HG03045 (cell line): ENCODE measurements at regions not wholly inside any gene's neighbourhood (a gene's known extent, or its start where the extent isn't known, plus 50 kb on each side); places are given as distances from the start of the nearest gene placed in this dataset.

Source experiments
- ATAC-seq: cut with Tn5 transposase; IDR thresholded peaks from one replicate; pipeline ENCODE4 v1.9.1; 2021; ENCODE audit warnings: mild to moderate bottlenecking, moderate library complexity; ENCODE audit not compliant: unreplicated experiment

DNA sequence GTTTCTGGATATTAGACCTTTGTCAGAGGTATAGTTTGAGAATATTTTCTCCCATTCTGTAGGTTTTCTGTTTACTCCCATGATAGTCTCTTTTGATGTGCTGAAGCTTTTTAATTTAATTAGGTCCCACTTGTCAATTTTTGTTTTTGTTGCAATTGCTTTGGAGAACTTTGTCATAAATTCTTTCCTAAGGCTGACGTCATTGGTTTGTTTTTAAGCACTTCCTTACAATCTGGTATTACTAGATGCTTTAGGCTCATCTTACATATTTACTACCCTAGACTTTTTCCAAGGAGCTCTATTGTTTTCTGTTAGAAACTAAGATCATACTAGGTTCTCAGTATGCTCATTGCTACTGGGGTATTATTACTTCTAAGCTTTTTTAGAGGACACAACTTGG is 806.3 kb downstream of the PDHA2 start:
- ATAC-seq = no peak

DNA sequence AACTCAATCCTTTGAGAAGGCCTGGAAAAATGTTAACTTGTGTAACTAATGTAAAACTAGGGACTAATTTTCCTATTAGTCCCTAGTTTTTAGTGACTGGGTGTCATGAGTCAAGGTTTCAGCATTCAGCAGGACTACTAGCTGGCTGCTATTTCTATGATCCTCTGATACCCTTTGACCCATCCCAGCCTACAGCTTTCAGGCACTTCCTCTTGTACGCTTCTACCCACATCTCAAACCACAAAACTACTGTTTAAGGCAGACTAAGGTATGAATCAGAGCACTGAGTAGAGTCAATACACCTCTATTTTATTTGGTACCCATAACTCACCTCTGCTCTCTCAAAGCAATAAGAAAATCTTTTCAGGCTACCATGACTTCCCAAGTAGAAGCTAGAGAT is 809.6 kb downstream of the PDHA2 start:
- no peak for ATAC-seq

DNA sequence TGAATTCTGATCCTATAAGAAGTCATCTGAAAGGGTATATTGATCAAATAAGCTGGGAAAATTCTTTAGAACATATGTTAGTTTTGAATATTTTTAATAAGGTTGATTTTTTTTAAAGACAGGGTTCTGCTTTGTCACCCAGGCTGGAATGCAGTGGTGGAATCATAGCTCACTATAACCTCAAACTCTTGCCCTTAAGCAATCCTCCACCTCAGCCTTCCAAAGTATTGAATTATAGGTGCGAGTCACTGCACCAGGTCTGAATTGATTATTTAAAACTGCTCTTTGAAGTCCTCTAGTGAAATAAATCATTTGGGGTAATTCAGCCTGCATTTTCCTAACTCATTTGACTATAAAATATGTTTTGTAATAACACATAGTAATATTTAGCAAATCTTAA is 812.3 kb downstream of the PDHA2 start:
- ATAC-seq = no peak

DNA sequence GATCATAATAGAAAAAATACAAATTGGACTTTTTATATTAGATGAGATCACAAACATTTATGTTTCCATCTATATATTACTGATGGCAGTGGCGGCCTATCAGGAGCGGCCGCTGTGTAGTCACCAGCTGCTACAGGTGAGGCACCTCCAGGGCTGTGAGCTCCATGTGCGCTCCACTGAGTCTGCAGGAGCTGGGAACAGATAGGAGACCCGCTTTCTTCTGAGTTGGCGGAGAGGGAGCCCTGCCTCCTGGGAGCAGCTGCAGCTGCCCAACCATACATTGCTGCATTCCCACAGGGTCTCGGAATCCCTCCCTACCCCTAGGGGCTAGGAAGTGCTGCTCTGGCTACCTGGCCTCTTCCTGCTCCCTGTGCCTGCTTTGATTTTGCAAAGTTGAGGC is 812.9 kb downstream of the PDHA2 start:
- no peak for ATAC-seq

DNA sequence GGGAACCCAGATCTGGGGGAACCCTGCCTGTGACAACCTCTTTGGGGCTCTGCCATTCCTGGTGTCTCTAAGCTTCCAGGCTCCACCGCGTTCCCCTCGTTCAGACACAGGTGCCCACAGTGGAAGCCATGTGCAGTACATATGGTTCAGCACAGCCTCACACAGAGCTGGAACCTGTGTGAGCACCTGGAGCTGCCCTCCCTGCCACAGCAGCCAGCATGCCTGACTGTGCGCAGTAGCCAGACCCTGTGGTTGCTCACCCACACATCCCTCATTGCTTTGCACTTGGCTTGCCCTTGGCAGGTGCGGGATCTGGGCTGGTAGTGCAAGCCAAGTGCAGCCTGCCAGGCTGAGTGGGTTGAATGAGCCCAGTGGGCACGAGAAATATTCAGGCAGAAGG is 814.2 kb downstream of the PDHA2 start:
- no peak for ATAC-seq

DNA sequence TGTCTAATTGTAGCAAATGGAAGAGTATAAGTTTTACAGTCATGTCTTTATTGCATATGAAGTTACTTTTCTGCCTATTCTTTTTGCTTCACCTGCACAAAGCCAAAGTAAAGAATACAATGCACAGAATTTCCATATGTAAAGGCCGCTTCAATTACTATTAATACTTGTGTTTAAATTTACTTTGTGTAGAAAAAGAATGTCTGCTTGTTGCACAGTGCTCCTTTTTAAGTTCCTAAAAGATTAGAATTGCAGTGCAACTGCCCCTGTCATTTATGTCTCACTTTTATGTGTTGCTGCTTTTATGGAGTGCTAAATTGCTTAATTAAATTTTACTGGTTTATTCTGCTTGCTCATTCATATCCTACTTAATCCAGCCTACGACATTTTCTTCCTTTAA is 830.5 kb downstream of the PDHA2 start:
- no peak for ATAC-seq

DNA sequence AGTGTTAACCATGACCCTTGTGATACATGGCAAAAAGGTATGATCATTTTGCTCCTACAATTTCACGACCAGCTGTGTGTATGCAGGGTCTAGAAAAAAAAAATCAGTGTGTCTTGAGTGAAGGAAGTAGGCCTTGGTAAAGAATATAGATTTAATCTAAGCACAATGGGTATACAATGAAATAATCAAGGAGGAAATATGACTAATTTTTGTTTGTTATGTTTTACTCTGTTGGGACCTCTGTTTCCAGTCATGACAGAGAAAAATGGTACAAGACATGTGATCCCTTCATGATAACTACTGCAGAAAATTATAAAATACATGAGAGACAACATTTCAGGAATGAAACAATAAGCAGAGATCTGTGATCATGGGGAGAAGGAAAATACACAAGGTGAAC is 835.5 kb downstream of the PDHA2 start:
- no peak for ATAC-seq

DNA sequence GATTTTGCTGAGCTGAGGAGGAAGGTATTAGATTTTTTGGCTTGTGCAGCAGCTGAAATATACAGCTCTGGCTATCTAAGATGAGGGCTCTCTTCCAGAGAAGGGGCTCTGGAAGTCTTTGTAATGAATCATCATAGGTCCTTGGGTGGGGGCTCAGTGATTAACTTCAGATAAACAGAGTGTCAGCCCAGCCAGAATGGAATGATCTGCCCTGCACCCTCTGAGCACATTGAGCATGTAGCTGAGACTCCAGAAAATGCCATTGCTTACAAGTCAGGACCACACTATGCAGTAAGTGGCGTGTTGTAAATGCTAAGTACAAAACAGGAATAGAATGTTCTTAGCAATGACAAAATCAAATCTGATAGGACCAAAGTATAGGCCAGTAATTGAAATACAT is 836.0 kb downstream of the PDHA2 start:
- ATAC-seq = no peak

DNA sequence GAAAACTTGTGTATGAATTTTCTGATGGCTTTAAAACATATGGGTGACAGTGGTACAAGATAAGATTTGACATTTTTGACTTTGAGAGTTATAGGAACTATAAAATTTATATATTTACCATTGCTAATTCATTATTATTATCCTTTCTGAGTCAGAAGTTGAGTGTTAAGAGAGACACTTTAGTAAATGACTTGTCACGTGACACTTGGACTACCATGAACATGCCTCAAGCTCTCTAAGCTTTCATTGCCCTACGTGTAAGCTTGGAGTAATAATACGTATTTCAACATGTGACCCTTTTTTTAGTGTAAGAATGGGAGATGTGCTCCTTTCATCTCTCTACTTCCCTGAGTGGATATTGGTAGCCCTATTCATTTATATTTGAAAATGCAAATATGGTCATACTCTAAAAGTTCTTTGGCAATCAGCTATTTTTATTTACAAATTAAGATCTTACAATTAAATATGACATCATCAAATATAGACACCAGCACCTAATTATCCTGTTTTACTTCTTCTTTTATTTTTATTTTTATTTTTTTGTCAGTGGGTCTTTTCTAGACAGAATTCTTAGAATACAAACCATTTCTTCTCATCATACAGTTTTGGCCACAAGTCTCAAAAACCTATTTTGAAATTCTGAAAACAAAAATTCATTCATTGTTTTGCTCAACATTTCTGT is 837.0 kb downstream of the PDHA2 start:
- no peak for ATAC-seq

DNA sequence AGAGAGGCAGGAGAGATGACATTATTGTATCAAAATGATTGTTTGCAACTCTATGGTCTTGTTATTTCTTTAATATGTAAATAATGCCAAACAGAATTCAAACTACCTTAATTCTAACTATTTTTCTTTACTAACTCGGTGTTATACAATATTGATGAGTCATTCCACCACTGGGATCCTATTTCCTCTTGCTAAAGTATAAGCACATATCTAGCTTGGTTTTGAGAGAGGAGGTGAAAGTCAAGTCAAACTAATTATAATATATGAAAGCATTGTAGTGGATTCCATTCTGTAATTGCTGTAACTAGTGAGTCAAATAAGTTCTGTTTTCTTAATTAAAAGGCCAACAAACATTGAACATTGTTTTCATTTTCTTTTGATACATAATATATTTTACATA is 837.6 kb downstream of the PDHA2 start:
- no peak for ATAC-seq

DNA sequence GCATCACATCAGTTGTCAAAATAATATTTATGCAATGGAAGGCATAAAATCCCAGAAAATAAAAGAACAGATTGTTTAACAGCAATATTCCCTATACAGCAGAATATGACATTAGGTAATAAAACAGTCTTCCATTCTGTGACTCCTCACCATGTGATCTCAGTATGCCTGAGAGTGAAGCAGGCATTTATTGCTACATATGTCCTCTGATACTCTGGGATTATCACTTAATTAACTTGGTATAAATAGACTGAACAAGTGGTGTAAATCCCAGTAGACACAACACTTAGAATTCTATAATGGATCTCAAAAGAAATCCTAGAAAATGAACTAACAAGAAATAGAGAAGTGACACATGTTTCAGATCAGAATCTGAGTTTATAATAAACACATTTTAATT is 841.3 kb downstream of the PDHA2 start:
- no peak for ATAC-seq

DNA sequence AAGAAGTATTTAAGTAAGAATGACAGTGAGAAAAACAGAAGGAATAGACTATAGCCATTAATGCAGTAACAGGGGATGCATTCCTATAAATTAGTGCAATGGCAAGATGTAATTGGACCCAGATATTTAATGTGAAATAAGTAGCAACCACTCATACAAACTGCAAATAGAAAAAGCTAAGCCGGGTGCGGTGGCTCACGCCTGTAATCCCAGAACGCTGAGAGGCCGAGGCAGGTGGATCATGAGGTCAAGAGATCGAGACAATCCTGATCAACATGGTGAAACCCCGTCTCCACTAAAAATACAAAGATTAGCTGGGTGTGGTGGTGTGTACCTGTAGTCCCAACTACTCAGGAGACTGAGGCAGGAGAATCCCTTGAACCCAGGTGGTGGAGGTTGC is 845.8 kb downstream of the PDHA2 start:
- no peak for ATAC-seq

DNA sequence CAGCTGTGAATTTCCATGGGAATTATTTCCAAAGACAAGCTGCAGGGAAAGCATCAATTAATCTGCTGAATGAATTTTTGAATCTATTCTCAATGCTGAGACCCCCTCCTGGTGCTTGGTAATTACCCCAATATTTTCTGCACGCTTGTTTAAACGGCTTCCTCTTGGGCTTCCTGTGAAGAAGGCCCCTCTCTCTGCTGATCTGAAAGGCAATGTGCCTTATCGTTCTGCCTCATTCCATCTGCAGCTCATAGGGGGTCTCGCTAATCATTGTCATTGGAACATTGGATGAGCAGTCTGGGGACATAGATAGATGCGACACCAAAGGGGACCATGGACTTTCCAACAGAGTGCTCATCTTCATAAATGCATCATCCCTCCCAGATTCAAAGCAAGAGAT is 851.6 kb downstream of the PDHA2 start:
- no peak for ATAC-seq

DNA sequence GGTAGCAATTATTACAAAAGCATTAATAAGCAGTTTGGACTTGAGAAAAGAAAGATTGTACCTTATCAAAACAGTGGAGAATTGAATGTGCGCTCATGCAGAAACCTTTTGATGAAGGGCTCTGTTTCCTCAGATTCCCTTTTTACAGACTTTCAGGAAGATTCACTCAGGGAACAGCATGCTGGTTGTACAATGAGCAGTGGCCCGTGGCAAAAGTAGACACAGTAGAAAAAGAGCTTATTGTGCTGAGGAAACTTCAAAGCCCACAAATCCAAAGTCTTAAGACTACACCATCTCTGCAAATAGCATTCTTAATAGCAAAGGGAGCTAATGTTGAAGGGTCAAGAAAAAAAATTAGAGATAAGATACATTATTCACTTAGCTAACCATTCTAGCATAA is 858.9 kb downstream of the PDHA2 start:
- no peak for ATAC-seq

DNA sequence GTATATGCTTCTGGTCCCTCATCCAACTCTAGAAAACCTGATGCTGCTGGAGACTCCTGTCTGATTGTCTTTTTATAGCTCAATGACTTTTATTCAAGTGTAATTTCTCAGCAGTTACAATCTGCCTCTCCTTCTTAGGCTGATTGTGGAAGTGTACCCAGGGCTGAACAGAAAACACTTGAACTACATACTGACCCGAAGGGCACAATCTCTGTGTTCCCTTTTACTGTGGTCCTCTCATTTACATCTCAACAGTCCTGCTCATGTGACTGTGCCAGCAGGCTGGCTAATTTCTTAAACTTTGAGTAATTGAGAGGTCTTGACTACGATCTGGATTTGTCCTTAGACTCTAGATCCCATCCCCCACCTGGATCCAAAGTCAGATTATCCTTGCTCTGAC is 863.4 kb downstream of the PDHA2 start:
- no peak for ATAC-seq

DNA sequence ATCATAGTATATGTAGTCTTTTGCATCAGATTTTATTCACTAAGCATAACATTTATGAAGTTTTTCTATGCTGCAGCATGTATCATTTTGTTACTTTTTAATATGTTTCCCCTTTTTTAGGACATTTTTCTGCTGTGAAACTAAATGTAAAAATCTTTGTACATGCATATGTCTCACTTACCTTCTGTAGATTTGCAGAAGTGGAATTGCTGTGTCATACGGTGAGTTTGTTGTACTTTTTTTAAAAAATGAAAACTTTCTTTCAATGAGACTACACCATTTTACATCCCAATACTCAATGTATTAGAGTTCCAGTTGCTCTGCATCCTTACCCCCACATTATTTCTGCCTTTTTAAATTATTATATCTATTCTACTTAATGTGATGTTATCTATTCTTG is 868.9 kb downstream of the PDHA2 start:
- no peak for ATAC-seq

DNA sequence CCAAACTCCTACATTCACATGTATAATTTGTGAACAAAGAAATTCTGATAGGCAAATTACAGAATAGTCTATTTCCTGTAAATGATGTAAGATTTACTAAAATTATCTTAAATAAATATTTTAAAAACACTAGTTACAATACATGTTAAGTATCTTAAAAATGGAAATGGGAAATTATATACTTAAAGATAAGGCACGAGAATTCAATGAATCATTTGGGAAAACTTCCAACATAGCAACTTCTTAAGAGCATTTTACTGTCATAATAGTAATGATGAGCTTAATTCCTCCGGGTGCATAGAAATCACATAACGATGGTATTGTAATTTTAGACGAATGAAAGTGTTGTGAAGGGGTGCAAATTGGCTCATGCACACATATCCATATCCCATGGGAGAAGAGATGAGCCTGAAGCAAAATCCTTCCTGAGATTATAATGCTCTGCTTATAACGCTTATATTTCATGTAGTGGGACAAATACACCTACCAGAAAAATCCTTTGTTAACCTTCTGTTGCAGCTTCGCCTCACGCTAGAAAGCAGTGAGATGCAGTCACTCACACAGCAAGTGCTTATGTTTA is 873.5 kb downstream of the PDHA2 start:
- ATAC-seq = no peak

DNA sequence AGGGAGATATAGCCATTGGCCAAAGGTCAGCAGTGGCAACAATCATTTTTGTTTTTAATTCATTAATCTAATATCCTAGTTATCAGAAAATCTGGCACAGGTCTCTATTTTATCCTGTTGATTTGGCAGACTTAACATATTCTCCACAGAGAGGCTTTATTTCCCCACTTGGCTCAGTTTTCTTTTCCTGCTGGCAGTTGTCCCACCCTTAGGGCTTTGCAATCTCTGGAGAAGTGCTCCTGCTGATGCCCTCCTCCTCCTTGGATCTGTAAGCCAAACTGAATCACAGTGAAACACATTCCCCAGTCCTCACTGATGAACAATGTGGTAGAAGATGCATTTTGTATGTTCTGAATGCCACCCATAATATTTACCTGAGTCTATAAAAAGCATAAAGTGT is 889.7 kb downstream of the PDHA2 start:
- ATAC-seq = no peak

DNA sequence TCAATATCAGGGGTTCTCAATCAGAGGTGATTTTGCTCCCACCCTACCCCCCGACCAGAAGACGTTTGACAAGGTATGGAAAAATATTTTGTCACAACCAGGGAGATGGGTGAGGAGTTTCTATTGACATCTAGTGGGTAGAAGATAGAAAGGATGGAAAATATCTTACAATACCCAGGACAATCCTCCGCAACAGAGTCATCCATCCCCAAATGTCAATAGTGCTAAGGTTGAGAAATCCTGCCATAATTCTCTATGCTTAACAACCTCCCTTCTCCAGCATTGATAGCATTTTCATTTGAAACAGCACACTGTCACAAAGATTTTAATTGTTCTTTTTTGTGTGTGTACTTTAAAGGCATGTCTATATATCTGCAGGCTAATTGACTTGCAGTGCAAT is 890.5 kb downstream of the PDHA2 start:
- no peak for ATAC-seq

DNA sequence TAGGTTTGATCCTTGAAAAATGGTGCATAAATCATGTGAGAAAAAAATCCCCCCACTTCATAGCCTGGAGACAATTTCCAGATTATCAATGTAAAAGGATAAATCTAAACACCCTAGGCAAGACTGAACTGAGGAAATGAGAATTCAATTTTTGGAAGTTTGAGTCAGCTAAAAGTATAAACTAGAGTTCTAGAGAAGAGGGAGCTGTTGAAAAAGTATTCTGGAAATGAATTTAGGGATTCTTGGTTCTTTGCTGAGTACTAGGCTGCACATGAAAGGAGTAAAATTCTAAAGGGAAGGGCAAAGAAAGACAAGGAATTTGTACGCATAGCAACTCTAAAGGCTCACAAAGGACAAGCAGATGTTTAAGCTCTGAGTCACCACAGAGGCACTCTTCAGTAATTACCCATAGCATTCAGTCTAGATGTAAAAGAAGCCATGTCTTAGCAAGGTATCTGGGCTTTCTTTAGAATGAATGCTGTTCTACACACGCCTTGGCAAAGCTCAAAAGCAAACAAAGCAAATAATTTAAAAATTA is 896.5 kb downstream of the PDHA2 start:
- ATAC-seq = no peak

DNA sequence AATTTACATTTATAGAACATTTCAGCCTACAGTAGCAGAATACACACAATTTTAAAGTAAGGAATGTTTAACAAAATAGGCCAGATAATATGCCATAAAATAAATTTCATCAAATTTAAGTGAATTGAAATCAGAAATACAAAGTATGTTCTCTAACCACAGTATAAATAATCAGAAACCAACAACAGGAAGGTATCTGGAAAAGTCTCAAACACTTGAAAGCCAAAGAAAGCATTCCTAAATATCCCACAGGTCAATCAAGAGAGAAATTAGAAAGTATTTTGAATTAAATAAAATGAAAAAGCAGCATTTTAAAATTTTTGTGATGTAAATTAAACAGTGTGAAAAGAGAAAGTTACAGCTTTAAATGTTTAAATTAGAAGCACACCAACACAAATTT is 899.2 kb downstream of the PDHA2 start:
- no peak for ATAC-seq

DNA sequence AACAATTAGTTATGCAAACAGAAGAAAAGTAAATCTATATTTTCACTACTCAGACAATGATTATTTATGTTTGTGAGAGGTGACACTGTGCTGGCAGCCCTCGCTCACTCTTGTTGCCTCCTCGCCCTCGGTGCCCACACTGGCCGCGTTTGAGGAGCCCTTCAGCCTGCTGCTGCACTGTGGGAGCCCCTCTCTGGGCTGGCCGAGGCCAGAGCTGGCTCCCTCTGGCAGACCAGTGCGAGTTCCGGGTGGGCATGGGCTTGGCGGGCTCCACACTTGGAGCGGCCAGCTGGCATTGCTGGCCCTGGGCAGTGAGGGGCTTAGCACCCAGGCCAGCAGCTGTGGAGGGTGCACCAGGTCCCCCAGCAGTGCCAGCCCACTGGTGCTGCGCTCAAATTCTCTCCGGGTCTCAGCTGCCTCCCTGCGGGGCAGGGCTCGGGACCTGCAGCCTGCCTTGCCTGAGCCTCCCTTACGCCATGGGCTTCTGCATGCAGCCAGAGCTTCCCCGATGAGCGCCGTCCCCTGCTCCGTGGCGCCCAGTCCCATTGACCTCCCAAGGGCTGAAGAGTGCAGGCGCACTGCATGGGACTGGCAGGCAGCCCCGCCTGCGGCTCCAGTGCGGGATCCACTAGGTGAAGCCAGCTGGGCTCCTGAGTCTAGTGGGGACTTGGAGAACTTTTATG is 902.6 kb downstream of the PDHA2 start:
- ATAC-seq = no peak
